Psoas muscle (tissue), 7 donors: ENCODE measurements at regions not wholly inside any gene's neighbourhood (a gene's known extent, or its start where the extent isn't known, plus 50 kb on each side); places are given as distances from the start of the nearest gene placed in this dataset.

ENCODE experiments used
- ATAC-seq, 4 donors: fragments of 200-7000 bp; cut with Tn5 transposase; one replicate each; pipeline ENCODE4 v1.9.1; 2020; ENCODE audit warnings: moderate library complexity in 3 of 4, mild to moderate bottlenecking in 2 of 4
- DNase-seq, 2 donors: peaks; one replicate each; pipeline ENCODE4 v3.0.0-alpha.2; 2020
- H3K27ac ChIP-seq: fragments of 200-600 bp; one replicate; pipeline ENCODE4 v1.8.0; 2022
- H3K27me3 ChIP-seq, 3 donors: fragments of 200-600 bp in 1 of 3; one replicate each; pipeline versions ENCODE4 v1.6.1 to v1.8.0; 2013 to 2022; ENCODE audit warnings: low read length in 2 of 3, mild to moderate bottlenecking in 2 of 3, moderate library complexity in 1 of 3; ENCODE audit not compliant: insufficient read depth in 3 of 3
- H3K36me3 ChIP-seq, 2 donors: fragments of 200-600 bp in 1 of 2; one replicate each; pipeline versions ENCODE4 v1.6.1 to v1.8.0; 2013 to 2022; ENCODE audit warnings: low read depth in 1 of 2, mild to moderate bottlenecking in 1 of 2, moderate library complexity in 1 of 2; ENCODE audit not compliant: insufficient read depth in 1 of 2
- H3K4me1 ChIP-seq: fragments of 200-600 bp; one replicate; pipeline ENCODE4 v1.8.0; 2022
- H3K4me3 ChIP-seq: fragments of 200-600 bp; one replicate; pipeline ENCODE4 v1.8.0; 2022; ENCODE audit warnings: mild to moderate bottlenecking
- H3K9me3 ChIP-seq: fragments of 200-600 bp; one replicate; pipeline ENCODE4 v1.8.0; 2022
- WGBS, 3 donors: extraction: QIAGEN DNeasy Blood & Tissue Kit; methylation state at CpG; one replicate each; pipeline versions ENCODE4 v1.1.6 to v1.1.7; 2013; 5-methylcytosine and 5-hydroxymethylcytosine counted together
- intact Hi-C, 2 donors: fragments of 100-400 bp; cut with DNase I; formaldehyde crosslinking; loops; one replicate each; pipeline versions ENCODE4 v1.11.0 to v1.14.2; 2022
- TF ChIP-seq, protein P1 (sequence below): fragments of 200-600 bp; IDR thresholded peaks from one replicate; pipeline ENCODE4 v1.8.0; 2022; ENCODE audit warnings: antibody characterized with exemption
- donor health status: healthy with polysubstance abuse.
- donor health status: DM: no; HTN: no; CAD: no; lungs with moderate emphysema.
- donor health status: Bipolar disorder and iron deficiency.
- donor health status: healthy.
- donor health status: DM: yes; HTN: yes; CAD: no.
- donor health status: DM: no; HTN: no; CAD: no.
- donor health status: DM: yes; HTN: yes; CAD: no.

DNA sequence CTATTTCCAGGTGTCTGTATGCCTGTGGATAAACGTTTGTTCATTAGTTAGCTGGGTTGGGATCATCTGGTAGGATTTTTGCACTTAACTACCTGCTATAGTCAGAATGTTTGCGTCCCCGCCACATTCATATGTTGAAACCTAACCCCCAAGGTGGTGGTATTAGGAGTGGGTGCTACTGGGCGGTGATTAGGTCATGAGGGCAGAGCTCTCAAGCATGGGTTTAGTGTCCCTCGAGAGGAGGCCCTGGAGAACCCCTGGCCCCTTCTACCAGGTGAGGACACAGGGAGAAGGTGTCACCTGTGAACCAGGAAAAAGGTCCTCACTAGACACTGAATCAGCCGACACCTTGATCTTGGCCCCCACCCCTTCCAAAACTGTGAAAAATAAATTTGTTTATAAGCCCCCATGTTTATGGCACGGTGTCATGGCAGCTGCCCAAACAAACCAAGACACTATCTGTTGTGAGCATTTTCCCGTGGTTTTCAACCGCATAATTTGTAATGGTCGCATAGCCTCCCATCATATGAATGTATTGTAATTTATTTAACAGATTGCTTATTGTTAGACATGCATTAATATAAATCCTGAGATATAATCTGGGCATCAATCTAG is 92.7 kb upstream of the TRIM2 start:
- H3K36me3 ChIP-seq: no peaks in the 10 kb centered on the region
- DNase-seq (no peak), ATAC-seq (no peak)
- 85 to 86% (median 85%) methylated on average over 10 of the region's 10 CpGs for WGBS, 3 donors
- no peak overlapping the region for H3K4me3 ChIP-seq
- TF ChIP-seq, protein P1, sequence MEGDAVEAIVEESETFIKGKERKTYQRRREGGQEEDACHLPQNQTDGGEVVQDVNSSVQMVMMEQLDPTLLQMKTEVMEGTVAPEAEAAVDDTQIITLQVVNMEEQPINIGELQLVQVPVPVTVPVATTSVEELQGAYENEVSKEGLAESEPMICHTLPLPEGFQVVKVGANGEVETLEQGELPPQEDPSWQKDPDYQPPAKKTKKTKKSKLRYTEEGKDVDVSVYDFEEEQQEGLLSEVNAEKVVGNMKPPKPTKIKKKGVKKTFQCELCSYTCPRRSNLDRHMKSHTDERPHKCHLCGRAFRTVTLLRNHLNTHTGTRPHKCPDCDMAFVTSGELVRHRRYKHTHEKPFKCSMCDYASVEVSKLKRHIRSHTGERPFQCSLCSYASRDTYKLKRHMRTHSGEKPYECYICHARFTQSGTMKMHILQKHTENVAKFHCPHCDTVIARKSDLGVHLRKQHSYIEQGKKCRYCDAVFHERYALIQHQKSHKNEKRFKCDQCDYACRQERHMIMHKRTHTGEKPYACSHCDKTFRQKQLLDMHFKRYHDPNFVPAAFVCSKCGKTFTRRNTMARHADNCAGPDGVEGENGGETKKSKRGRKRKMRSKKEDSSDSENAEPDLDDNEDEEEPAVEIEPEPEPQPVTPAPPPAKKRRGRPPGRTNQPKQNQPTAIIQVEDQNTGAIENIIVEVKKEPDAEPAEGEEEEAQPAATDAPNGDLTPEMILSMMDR: no peak
- H3K27me3 ChIP-seq: no peaks in the 10 kb centered on the region
- H3K27ac ChIP-seq: no peak overlapping the region
- intact Hi-C loops: no loop called here
- no peaks in the 10 kb centered on the region for H3K9me3 ChIP-seq
- peaks cover 3% of the 10 kb centered on the region for H3K4me1 ChIP-seq

DNA sequence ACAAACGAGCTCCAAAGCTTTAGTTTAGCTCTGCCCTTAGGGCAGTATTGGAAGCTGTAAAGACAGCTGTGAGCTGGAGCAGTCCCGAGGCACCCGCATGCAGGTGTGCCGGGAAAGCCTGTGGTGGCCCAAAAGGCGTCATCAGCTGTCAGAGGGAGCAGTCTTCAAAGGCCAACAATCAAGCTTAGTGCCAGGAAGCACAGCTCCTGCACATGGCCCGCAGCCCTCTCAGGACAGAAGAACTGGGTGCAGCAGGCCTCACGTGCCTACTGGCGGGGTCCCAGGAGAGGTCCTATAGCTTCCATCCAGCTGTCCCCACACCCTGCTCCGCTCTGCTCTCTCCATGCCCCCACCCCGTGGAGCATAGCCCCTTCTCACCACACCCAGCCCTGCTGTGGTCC is 92.2 kb upstream of the TRIM2 start:
- TF ChIP-seq, protein P1: no peak
- DNase-seq (no peak), ATAC-seq (peak in 1 of 4 donors; percentile 50)
- Histone ChIP-seq H3K4me1 (peaks cover 3% of the 10 kb centered on the region), H3K27ac (no peak overlapping the region), H3K4me3 (no peak overlapping the region), H3K9me3 (no peaks in the 10 kb centered on the region), H3K27me3 (no peaks in the 10 kb centered on the region), H3K36me3 (no peaks in the 10 kb centered on the region)
- intact Hi-C loops: no loop called here
- WGBS, 3 donors: 68 to 79% (median 68%) methylated on average over 10 of the region's 10 CpGs

DNA sequence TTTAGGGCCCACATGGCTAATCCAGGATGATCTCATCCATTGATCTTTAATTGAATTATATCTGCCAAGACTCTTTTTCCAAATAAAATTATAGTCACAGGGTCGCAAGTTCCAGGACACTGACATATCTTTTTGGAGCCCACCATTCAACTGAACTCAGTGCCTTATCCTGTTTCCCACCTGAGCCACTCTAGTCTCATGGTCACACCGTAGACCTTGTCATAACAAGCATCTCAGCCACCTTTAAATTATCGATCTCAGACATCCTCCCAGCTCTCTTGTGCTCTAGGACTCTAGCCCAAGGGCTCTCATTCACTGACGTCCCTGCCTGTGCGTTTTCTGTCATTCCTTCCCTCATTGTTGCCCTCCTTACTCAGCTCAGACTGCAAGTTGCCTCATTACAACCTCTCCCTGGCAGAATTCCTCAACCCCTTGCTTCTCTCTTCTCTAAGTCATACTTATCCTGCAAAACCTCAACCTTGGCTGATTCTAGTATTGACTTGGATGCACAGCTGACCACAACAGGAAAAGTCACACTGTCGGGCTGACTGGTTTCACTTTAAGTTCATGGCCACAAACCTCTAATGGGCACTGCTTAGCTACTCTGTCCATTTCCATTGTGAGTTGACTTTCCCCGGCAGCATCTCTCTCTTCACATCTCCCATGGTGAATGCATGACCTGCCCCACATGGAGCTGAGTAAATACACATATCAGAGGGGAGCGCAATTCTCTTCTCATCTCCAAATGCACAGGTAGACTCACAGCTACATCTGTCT is 91.0 kb upstream of the TRIM2 start:
- 85 to 91% (median 88%) methylated on average over 8 of the region's 8 CpGs for WGBS, 3 donors
- TF ChIP-seq, protein P1: no peak

DNA sequence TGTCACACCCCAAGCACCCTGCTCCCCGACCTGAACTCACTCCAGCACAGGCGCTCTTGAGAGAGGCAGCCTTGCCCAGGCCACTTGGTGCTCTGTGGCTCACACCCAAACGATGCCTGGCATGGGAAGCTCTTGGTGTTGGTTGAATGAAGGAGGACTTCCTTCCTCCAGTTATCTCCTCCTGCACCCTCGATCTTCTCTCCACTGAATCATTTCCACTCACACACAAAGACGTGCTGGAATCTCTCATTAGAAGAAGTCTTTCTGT is 90.5 kb upstream of the TRIM2 start:
- H3K9me3 ChIP-seq: no peaks in the 10 kb centered on the region
- H3K27ac ChIP-seq: no peak overlapping the region
- intact Hi-C loops: no loop called here
- no peaks in the 10 kb centered on the region for H3K36me3 ChIP-seq
- ATAC-seq (no peak), DNase-seq (no peak)
- no peak overlapping the region for H3K4me3 ChIP-seq
- H3K4me1 ChIP-seq: peaks cover 3% of the 10 kb centered on the region
- H3K27me3 ChIP-seq: no peaks in the 10 kb centered on the region
- TF ChIP-seq, protein P1: no peak
- WGBS, 3 donors: 80 to 96% (median 89%) methylated on average over 5 of the region's 5 CpGs

More for the DNA sequence above, 91.0 kb upstream of the TRIM2 start:
- Histone ChIP-seq H3K9me3 (no peaks in the 10 kb centered on the region), H3K4me1 (peaks cover 3% of the 10 kb centered on the region), H3K36me3 (no peaks in the 10 kb centered on the region), H3K4me3 (no peak overlapping the region), H3K27ac (no peak overlapping the region), H3K27me3 (no peaks in the 10 kb centered on the region)
- DNase-seq: no peak
- ATAC-seq: no peak
- intact Hi-C loops: no loop called here
